ENCODE measurements at regions not wholly inside any gene's neighbourhood (a gene's known extent, or its start where the extent isn't known, plus 50 kb on each side); places are given as distances from the start of the nearest gene placed in this dataset.

- TF ChIP-seq, protein P1, sequence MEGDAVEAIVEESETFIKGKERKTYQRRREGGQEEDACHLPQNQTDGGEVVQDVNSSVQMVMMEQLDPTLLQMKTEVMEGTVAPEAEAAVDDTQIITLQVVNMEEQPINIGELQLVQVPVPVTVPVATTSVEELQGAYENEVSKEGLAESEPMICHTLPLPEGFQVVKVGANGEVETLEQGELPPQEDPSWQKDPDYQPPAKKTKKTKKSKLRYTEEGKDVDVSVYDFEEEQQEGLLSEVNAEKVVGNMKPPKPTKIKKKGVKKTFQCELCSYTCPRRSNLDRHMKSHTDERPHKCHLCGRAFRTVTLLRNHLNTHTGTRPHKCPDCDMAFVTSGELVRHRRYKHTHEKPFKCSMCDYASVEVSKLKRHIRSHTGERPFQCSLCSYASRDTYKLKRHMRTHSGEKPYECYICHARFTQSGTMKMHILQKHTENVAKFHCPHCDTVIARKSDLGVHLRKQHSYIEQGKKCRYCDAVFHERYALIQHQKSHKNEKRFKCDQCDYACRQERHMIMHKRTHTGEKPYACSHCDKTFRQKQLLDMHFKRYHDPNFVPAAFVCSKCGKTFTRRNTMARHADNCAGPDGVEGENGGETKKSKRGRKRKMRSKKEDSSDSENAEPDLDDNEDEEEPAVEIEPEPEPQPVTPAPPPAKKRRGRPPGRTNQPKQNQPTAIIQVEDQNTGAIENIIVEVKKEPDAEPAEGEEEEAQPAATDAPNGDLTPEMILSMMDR (conservative IDR thresholded peaks at IDR 0.05; ENCODE audit: low read depth in 2 of 2), result no peak
- TF ChIP-seq POLR2AphosphoS5 (IDR thresholded peaks at IDR 0.05; ENCODE audit: low read depth) (no peak), EZH2 (IDR thresholded peaks at IDR 0.05; ENCODE audit: low read depth, unreplicated experiment) (no peak)
Measured at GRCh38 chr15:60195611-60196010, 191.5 kb downstream of the FOXB1 start.
